ENCODE measurements at regions not wholly inside any gene's neighbourhood (a gene's known extent, or its start where the extent isn't known, plus 50 kb on each side); places are given as distances from the start of the nearest gene placed in this dataset.
"Not testable (repeated sequence)": the region's sequence is repeated elsewhere in the genome, so short reads cannot be mapped to it uniquely, and the experiment has no call there.

- H3K36me3 ChIP-seq; H3K4me3 ChIP-seq; intact Hi-C loops (cut with DNase I); H3K9me3 ChIP-seq; H3K4me1 ChIP-seq; DNase-seq; ATAC-seq; H3K27me3 ChIP-seq; H3K27ac ChIP-seq: not testable (repeated sequence)
- WGBS, 4 donors: no CpG with 5 or more reads among the region's 5 CpGs
These were observed 53.1 kb downstream of the HSFY1 start for GRCh38 chrY:18599606-18600005.

- H3K36me3 ChIP-seq; ATAC-seq; H3K4me3 ChIP-seq; H3K9me3 ChIP-seq; H3K27ac ChIP-seq; DNase-seq; H3K4me1 ChIP-seq; intact Hi-C loops (cut with DNase I); H3K27me3 ChIP-seq: not testable (repeated sequence)
- no CpG with 5 or more reads among the region's 2 CpGs for WGBS, 4 donors
These were observed 54.8 kb downstream of the HSFY1 start for GRCh38 chrY:18601287-18601686.

GRCh38 chrY:18606251-18606650, 59.7 kb downstream of the HSFY1 start:
- ATAC-seq; H3K4me3 ChIP-seq; DNase-seq; H3K36me3 ChIP-seq; H3K27me3 ChIP-seq; H3K27ac ChIP-seq; intact Hi-C loops (cut with DNase I); H3K9me3 ChIP-seq; H3K4me1 ChIP-seq: not testable (repeated sequence)
- WGBS, 4 donors: no CpG with 5 or more reads among the region's 5 CpGs

GRCh38 chrY:18608205-18608604, 61.7 kb downstream of the HSFY1 start:
- intact Hi-C loops (cut with DNase I); H3K4me1 ChIP-seq; ATAC-seq; H3K9me3 ChIP-seq; DNase-seq; H3K36me3 ChIP-seq; H3K27me3 ChIP-seq; H3K27ac ChIP-seq; H3K4me3 ChIP-seq: not testable (repeated sequence)
- no CpG with 5 or more reads among the region's 4 CpGs for WGBS, 4 donors

GRCh38 chrY:18615809-18616208, 69.3 kb downstream of the HSFY1 start:
- DNase-seq; H3K27ac ChIP-seq; intact Hi-C loops (cut with DNase I); H3K27me3 ChIP-seq; H3K4me3 ChIP-seq; H3K9me3 ChIP-seq; H3K4me1 ChIP-seq; ATAC-seq; H3K36me3 ChIP-seq: not testable (repeated sequence)
- WGBS, 4 donors: no CpG with 5 or more reads among the region's 1 CpG

GRCh38 chrY:18629805-18630516, 83.4 kb downstream of the HSFY1 start:
- H3K9me3 ChIP-seq; intact Hi-C loops (cut with DNase I); H3K36me3 ChIP-seq; H3K4me1 ChIP-seq; H3K27me3 ChIP-seq; ATAC-seq; H3K27ac ChIP-seq; DNase-seq; H3K4me3 ChIP-seq: not testable (repeated sequence)
- no CpG with 5 or more reads among the region's 9 CpGs for WGBS, 4 donors

- H3K9me3 ChIP-seq; H3K27ac ChIP-seq; DNase-seq; H3K27me3 ChIP-seq; ATAC-seq; H3K4me1 ChIP-seq; intact Hi-C loops (cut with DNase I); H3K4me3 ChIP-seq; H3K36me3 ChIP-seq: not testable (repeated sequence)
- WGBS, 4 donors: no CpG with 5 or more reads among the region's 3 CpGs
These were observed 84.1 kb downstream of the HSFY1 start for GRCh38 chrY:18630571-18630970.

GRCh38 chrY:18631610-18632009, 85.1 kb downstream of the HSFY1 start:
- intact Hi-C loops (cut with DNase I); H3K27ac ChIP-seq; DNase-seq; H3K4me3 ChIP-seq; H3K9me3 ChIP-seq; H3K4me1 ChIP-seq; ATAC-seq; H3K27me3 ChIP-seq; H3K36me3 ChIP-seq: not testable (repeated sequence)
- WGBS, 4 donors: no CpG with 5 or more reads among the region's 7 CpGs
